ENCODE measurements at regions not wholly inside any gene's neighbourhood (a gene's known extent, or its start where the extent isn't known, plus 50 kb on each side); places are given as distances from the start of the nearest gene placed in this dataset.
"Not testable (repeated sequence)": the region's sequence is repeated elsewhere in the genome, so short reads cannot be mapped to it uniquely, and the experiment has no call there.

- H3K36me3 ChIP-seq: no peaks in the 10 kb centered on the region
- 43 to 65% (median 52%) methylated on average over 4 of the region's 4 CpGs for WGBS, 3 donors
Observed at GRCh38 chr14:25699981-25700380, 650.0 kb upstream of the STXBP6 start.

GRCh38 chr14:25698111-25698510 lies 648.2 kb upstream of the STXBP6 start:
- H3K9me3 ChIP-seq: no peaks in the 10 kb centered on the region
- WGBS, 3 donors: 76 to 82% (median 78%) methylated on average over 1 of the region's 1 CpG
- no peak overlapping the region for H3K27ac ChIP-seq
- H3K4me3 ChIP-seq: no peak overlapping the region
- no peak for TF ChIP-seq CTCF (IDR thresholded peaks at IDR 0.05)
- no peak for TF ChIP-seq EP300 (IDR thresholded peaks at IDR 0.05)
- TF ChIP-seq POLR2A (IDR thresholded peaks at IDR 0.05): no peak
- no peaks in the 10 kb centered on the region for H3K4me1 ChIP-seq (ENCODE audit: insufficient read depth)
- no peak for DNase-seq
- H3K36me3 ChIP-seq: no peaks in the 10 kb centered on the region
- intact Hi-C loops (cut with DNase I): no loop called here
- no peaks in the 10 kb centered on the region for H3K27me3 ChIP-seq

More at GRCh38 chr14:25699981-25700380, 650.0 kb upstream of the STXBP6 start:
- no peak overlapping the region for H3K27ac ChIP-seq
- H3K4me3 ChIP-seq: no peak overlapping the region
- H3K4me1 ChIP-seq (ENCODE audit: insufficient read depth): no peaks in the 10 kb centered on the region
- intact Hi-C loops (cut with DNase I): no loop called here
- TF ChIP-seq POLR2A (IDR thresholded peaks at IDR 0.05) (no peak), EP300 (IDR thresholded peaks at IDR 0.05) (no peak), CTCF (IDR thresholded peaks at IDR 0.05) (no peak)
- no peak for DNase-seq
- H3K27me3 ChIP-seq: no peaks in the 10 kb centered on the region
- H3K9me3 ChIP-seq: no peaks in the 10 kb centered on the region

- H3K27me3 ChIP-seq: no peaks in the 10 kb centered on the region
- WGBS, 3 donors: 74 to 83% (median 83%) methylated on average over 3 of the region's 3 CpGs
- H3K4me1 ChIP-seq (ENCODE audit: insufficient read depth): no peaks in the 10 kb centered on the region
- intact Hi-C loops (cut with DNase I): no loop called here
- no peak overlapping the region for H3K27ac ChIP-seq
- DNase-seq: no peak
- no peaks in the 10 kb centered on the region for H3K9me3 ChIP-seq
- no peaks in the 10 kb centered on the region for H3K36me3 ChIP-seq
- TF ChIP-seq POLR2A (IDR thresholded peaks at IDR 0.05) (no peak), CTCF (IDR thresholded peaks at IDR 0.05) (no peak), EP300 (IDR thresholded peaks at IDR 0.05) (no peak)
- no peak overlapping the region for H3K4me3 ChIP-seq
Observed at GRCh38 chr14:25696176-25696575, 646.2 kb upstream of the STXBP6 start.

GRCh38 chr14:25685004-25685403 lies 635.1 kb upstream of the STXBP6 start:
- no peaks in the 10 kb centered on the region for H3K36me3 ChIP-seq
- 32 to 54% (median 37%) methylated on average over 2 of the region's 2 CpGs for WGBS, 3 donors
- H3K9me3 ChIP-seq: no peaks in the 10 kb centered on the region
- H3K4me3 ChIP-seq: no peak overlapping the region
- DNase-seq: no peak
- TF ChIP-seq EP300 (IDR thresholded peaks at IDR 0.05): no peak
- no peak for TF ChIP-seq CTCF (IDR thresholded peaks at IDR 0.05)
- TF ChIP-seq POLR2A (IDR thresholded peaks at IDR 0.05): no peak
- H3K27ac ChIP-seq: no peak overlapping the region
- intact Hi-C loops (cut with DNase I): no loop called here
- H3K4me1 ChIP-seq (ENCODE audit: insufficient read depth): no peaks in the 10 kb centered on the region
- no peaks in the 10 kb centered on the region for H3K27me3 ChIP-seq

GRCh38 chr14:25680934-25681333 lies 631.0 kb upstream of the STXBP6 start:
- no peaks in the 10 kb centered on the region for H3K9me3 ChIP-seq
- no peak overlapping the region for H3K27ac ChIP-seq
- DNase-seq: no peak
- no peaks in the 10 kb centered on the region for H3K36me3 ChIP-seq
- no peak overlapping the region for H3K4me3 ChIP-seq
- TF ChIP-seq POLR2A (IDR thresholded peaks at IDR 0.05): no peak
- no peak for TF ChIP-seq EP300 (IDR thresholded peaks at IDR 0.05)
- TF ChIP-seq CTCF (IDR thresholded peaks at IDR 0.05): no peak
- WGBS, 3 donors: 87 to 94% (median 89%) methylated on average over 16 of the region's 16 CpGs
- no peaks in the 10 kb centered on the region for H3K27me3 ChIP-seq
- intact Hi-C loops (cut with DNase I): no loop called here
- H3K4me1 ChIP-seq (ENCODE audit: insufficient read depth): no peaks in the 10 kb centered on the region

GRCh38 chr14:25680511-25680910 lies 630.6 kb upstream of the STXBP6 start:
- H3K27ac ChIP-seq; H3K9me3 ChIP-seq; DNase-seq; H3K36me3 ChIP-seq; H3K4me1 ChIP-seq (ENCODE audit: insufficient read depth); H3K27me3 ChIP-seq; intact Hi-C loops (cut with DNase I); H3K4me3 ChIP-seq: not testable (repeated sequence)
- 85 to 90% (median 89%) methylated on average over 4 of the region's 4 CpGs for WGBS, 3 donors
